HG03520 (cell line): ENCODE measurements at regions not wholly inside any gene's neighbourhood (a gene's known extent, or its start where the extent isn't known, plus 50 kb on each side); places are given as distances from the start of the nearest gene placed in this dataset.

ENCODE experiments used
- ATAC-seq: cut with Tn5 transposase; IDR thresholded peaks from one replicate; pipeline ENCODE4 v1.9.1; 2021; ENCODE audit warnings: mild to moderate bottlenecking, moderate library complexity; ENCODE audit not compliant: unreplicated experiment

- no peak for ATAC-seq
These were observed 361.1 kb downstream of the TGFB2 start for GRCh38 chr1:218705911-218706893.

GRCh38 chr1:218711001-218711400 is 365.9 kb downstream of the TGFB2 start:
- ATAC-seq, result no peak

GRCh38 chr1:218711884-218712674 is 366.9 kb downstream of the TGFB2 start:
- ATAC-seq, result no peak

GRCh38 chr1:218712677-218713076 is 367.5 kb downstream of the TGFB2 start:
- no peak for ATAC-seq

- ATAC-seq, result no peak
These were observed 371.0 kb downstream of the TGFB2 start for GRCh38 chr1:218715961-218716669.

- ATAC-seq, result no peak
These were observed 372.4 kb downstream of the TGFB2 start for GRCh38 chr1:218717575-218717974.

- ATAC-seq, result no peak
These were observed 373.1 kb downstream of the TGFB2 start for GRCh38 chr1:218718206-218718605.

GRCh38 chr1:218718977-218719376 is 373.8 kb downstream of the TGFB2 start:
- ATAC-seq, result no peak

- ATAC-seq, result no peak
These were observed 383.9 kb downstream of the TGFB2 start for GRCh38 chr1:218728898-218729565.

- no peak for ATAC-seq
These were observed 390.4 kb downstream of the TGFB2 start for GRCh38 chr1:218735436-218736032.

- no peak for ATAC-seq
These were observed 394.3 kb downstream of the TGFB2 start for GRCh38 chr1:218739426-218739825.

GRCh38 chr1:218741852-218742251 is 396.7 kb downstream of the TGFB2 start:
- ATAC-seq, result no peak

GRCh38 chr1:218742467-218743262 is 397.5 kb downstream of the TGFB2 start:
- ATAC-seq, result no peak

GRCh38 chr1:218743861-218744505 is 398.8 kb downstream of the TGFB2 start:
- ATAC-seq, result no peak

- no peak for ATAC-seq
These were observed 402.9 kb downstream of the TGFB2 start for GRCh38 chr1:218748071-218748470.

GRCh38 chr1:218750216-218750970 is 405.3 kb downstream of the TGFB2 start:
- no peak for ATAC-seq

GRCh38 chr1:218751208-218751948 is 406.2 kb downstream of the TGFB2 start:
- ATAC-seq, result no peak
